ENCODE measurements at regions not wholly inside any gene's neighbourhood (a gene's known extent, or its start where the extent isn't known, plus 50 kb on each side); places are given as distances from the start of the nearest gene placed in this dataset.

GRCh38 chr14:98803196-98803595 lies 468.8 kb downstream of the BCL11B start:
- Mint-ChIP-seq H3K9me3 (ENCODE audit: unreplicated experiment) (no peaks in the 10 kb centered on the region), H3K27me3 (ENCODE audit: unreplicated experiment) (peaks cover 1% of the 10 kb centered on the region), H3K4me1 (ENCODE audit: unreplicated experiment) (no peaks in the 10 kb centered on the region), H3K4me3 (ENCODE audit: unreplicated experiment) (no peak overlapping the region), H3K36me3 (ENCODE audit: low read depth, unreplicated experiment) (no peaks in the 10 kb centered on the region), H3K27ac (ENCODE audit: unreplicated experiment) (no peak overlapping the region)
- TF ChIP-seq CTCF (IDR thresholded peaks at IDR 0.05; ENCODE audit: unreplicated experiment), result no peak
- no peak for DNase-seq (ENCODE audit: low spot score)

DNA sequence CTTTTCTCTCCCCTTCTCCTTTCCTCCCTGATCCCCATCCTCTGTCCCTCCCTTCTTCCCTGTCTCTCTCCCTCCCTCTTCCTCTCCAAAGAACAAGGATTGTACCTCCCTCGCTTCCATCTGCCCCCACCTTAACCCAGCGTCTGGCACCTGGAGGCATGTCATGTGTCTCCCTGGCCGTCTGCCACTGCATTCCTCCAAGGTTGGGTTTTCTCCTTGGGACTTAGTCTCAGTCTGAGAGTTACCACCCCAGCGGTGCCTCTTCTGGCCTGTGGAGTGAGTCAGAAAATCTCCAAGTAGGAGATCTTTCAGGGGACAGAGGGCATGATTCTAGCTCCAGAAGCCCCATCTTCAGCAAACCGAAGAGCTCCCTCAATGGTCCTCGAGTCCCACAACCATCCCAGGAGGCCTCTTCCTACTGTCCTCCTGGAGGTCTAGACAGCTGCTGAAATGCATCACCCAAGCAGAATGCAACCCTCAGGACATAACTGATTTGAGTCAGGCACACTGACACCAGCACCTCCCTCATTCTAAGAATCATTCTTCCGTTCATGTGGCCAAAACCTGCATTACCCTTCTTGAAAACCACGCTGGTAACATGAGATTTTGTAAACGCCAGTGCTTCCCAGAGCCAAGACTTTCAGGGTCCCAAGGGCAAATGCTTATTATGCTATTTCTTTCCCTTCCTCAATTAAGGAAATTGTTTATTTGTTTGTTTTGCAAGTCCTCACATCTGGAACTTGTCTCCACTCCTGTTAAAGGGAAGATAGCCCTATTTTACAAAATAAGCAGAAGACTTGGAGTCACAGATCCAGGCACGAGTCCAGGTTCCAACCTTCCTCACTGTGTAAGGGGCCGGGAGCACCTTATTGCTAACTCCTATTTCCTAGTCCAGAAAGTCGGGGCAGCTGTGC lies 463.2 kb downstream of the BCL11B start:
- no peak overlapping the region for H3K27ac Mint-ChIP-seq (ENCODE audit: unreplicated experiment)
- DNase-seq (ENCODE audit: low spot score), result no peak
- TF ChIP-seq CTCF (IDR thresholded peaks at IDR 0.05; ENCODE audit: unreplicated experiment), result no peak
- H3K36me3 Mint-ChIP-seq (ENCODE audit: low read depth, unreplicated experiment), result no peaks in the 10 kb centered on the region
- H3K9me3 Mint-ChIP-seq (ENCODE audit: unreplicated experiment), result no peaks in the 10 kb centered on the region
- no peaks in the 10 kb centered on the region for H3K27me3 Mint-ChIP-seq (ENCODE audit: unreplicated experiment)
- no peak overlapping the region for H3K4me3 Mint-ChIP-seq (ENCODE audit: unreplicated experiment)
- H3K4me1 Mint-ChIP-seq (ENCODE audit: unreplicated experiment), result no peaks in the 10 kb centered on the region

DNA sequence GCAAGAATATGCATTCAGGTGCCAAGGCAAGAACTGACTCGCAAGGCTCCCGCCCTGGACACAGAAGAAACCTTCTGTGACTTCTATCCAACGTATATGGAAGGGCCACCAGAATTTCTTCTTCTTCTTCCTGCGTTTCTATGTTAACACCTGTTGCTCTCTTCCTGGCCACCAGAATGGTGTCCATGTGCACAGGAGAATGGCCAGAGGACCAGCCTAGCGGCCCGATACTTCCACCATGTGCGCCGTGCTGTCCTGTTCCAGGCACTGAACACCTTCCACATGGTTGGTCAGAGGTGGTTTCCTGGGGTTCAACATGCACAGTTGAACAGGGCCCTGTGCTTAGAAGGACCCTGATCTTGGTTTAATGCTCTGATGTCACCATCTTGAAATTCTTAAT lies 455.8 kb downstream of the BCL11B start:
- H3K4me1 Mint-ChIP-seq (ENCODE audit: unreplicated experiment), result peaks cover 5% of the 10 kb centered on the region
- H3K27me3 Mint-ChIP-seq (ENCODE audit: unreplicated experiment), result peaks cover 2% of the 10 kb centered on the region
- no peak overlapping the region for H3K27ac Mint-ChIP-seq (ENCODE audit: unreplicated experiment)
- H3K9me3 Mint-ChIP-seq (ENCODE audit: unreplicated experiment), result no peaks in the 10 kb centered on the region
- no peak for DNase-seq (ENCODE audit: low spot score)
- H3K4me3 Mint-ChIP-seq (ENCODE audit: unreplicated experiment), result no peak overlapping the region
- H3K36me3 Mint-ChIP-seq (ENCODE audit: low read depth, unreplicated experiment), result no peaks in the 10 kb centered on the region
- no peak for TF ChIP-seq CTCF (IDR thresholded peaks at IDR 0.05; ENCODE audit: unreplicated experiment)

DNA sequence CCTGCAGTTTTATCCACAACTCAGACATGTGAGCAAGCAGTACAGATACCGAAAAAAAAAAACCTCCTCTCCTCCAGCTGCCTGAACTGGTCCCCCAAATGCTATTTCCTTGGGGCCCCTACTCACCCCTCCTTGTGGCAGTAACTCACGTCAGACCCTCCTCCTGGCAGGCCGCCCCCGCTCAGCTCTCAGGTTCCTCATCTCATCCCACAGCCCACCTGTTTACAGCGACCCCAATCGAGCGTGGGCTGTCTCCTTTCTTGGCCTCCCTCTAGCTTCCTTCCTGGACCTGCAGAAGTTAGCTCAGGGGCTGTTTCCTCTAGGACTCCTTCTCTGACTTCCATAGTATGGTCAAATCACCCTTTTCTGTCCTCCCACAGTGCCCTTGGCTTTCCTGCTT lies 455.3 kb downstream of the BCL11B start:
- no peak for TF ChIP-seq CTCF (IDR thresholded peaks at IDR 0.05; ENCODE audit: unreplicated experiment)
- H3K4me1 Mint-ChIP-seq (ENCODE audit: unreplicated experiment), result peaks cover 5% of the 10 kb centered on the region
- H3K36me3 Mint-ChIP-seq (ENCODE audit: low read depth, unreplicated experiment), result no peaks in the 10 kb centered on the region
- H3K27ac Mint-ChIP-seq (ENCODE audit: unreplicated experiment), result no peak overlapping the region
- peaks cover 2% of the 10 kb centered on the region for H3K27me3 Mint-ChIP-seq (ENCODE audit: unreplicated experiment)
- no peak overlapping the region for H3K4me3 Mint-ChIP-seq (ENCODE audit: unreplicated experiment)
- no peaks in the 10 kb centered on the region for H3K9me3 Mint-ChIP-seq (ENCODE audit: unreplicated experiment)
- DNase-seq (ENCODE audit: low spot score), result no peak

- Mint-ChIP-seq H3K27ac (ENCODE audit: unreplicated experiment) (no peak overlapping the region), H3K36me3 (ENCODE audit: low read depth, unreplicated experiment) (no peaks in the 10 kb centered on the region), H3K9me3 (ENCODE audit: unreplicated experiment) (no peaks in the 10 kb centered on the region), H3K4me1 (ENCODE audit: unreplicated experiment) (peaks cover 5% of the 10 kb centered on the region), H3K4me3 (ENCODE audit: unreplicated experiment) (no peak overlapping the region), H3K27me3 (ENCODE audit: unreplicated experiment) (peaks cover 2% of the 10 kb centered on the region)
- no peak for TF ChIP-seq CTCF (IDR thresholded peaks at IDR 0.05; ENCODE audit: unreplicated experiment)
- no peak for DNase-seq (ENCODE audit: low spot score)
Measured at GRCh38 chr14:98819132-98819866, 452.7 kb downstream of the BCL11B start.
